ENCODE measurements at regions not wholly inside any gene's neighbourhood (a gene's known extent, or its start where the extent isn't known, plus 50 kb on each side); places are given as distances from the start of the nearest gene placed in this dataset.

DNA sequence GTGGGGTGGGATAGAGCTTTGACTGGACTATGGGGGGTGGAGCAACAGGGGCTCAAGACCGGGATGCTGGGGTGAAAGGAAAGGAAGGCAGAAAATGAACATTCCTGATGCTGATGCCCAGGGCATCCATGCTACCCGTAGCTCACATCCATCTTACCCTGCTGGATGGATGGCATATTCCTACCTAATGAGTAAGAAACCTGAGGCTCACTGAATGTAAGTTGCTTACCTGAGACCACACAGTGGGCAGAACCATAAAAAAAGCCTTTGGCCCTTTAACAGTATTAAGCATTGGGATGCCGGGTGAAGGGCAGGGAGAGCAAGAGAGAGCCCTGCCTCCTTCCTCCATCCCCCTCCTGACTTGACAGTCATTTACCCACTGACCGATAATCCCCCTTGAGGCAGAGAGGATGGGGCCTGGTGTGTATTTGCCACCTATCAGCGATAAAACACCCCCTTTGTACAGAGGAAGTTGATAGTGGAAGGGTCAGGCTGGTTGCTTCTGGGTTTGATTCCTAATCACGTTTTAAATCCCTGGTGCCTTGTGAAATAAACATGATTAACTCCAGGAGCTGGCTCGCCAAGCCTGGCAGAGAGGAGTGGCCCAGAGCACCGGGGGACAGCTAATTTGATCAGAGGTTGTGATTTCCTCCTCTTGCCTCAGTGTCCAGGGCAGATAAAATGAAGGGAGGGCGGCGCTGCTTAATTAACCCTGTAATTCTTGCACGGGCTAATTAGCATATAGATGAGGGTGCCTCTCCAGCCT, 105.9 kb upstream of the HS6ST1 start:
- TF ChIP-seq, protein P1, sequence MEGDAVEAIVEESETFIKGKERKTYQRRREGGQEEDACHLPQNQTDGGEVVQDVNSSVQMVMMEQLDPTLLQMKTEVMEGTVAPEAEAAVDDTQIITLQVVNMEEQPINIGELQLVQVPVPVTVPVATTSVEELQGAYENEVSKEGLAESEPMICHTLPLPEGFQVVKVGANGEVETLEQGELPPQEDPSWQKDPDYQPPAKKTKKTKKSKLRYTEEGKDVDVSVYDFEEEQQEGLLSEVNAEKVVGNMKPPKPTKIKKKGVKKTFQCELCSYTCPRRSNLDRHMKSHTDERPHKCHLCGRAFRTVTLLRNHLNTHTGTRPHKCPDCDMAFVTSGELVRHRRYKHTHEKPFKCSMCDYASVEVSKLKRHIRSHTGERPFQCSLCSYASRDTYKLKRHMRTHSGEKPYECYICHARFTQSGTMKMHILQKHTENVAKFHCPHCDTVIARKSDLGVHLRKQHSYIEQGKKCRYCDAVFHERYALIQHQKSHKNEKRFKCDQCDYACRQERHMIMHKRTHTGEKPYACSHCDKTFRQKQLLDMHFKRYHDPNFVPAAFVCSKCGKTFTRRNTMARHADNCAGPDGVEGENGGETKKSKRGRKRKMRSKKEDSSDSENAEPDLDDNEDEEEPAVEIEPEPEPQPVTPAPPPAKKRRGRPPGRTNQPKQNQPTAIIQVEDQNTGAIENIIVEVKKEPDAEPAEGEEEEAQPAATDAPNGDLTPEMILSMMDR (IDR thresholded peaks at IDR 0.05; ENCODE audit: poor library complexity) = no peak
- no peak for TF ChIP-seq EZH2 (IDR thresholded peaks at IDR 0.05; ENCODE audit: borderline replicate concordance)
